HS-27A (cell line): ENCODE measurements at regions not wholly inside any gene's neighbourhood (a gene's known extent, or its start where the extent isn't known, plus 50 kb on each side); places are given as distances from the start of the nearest gene placed in this dataset.
"Not testable (repeated sequence)": the region's sequence is repeated elsewhere in the genome, so short reads cannot be mapped to it uniquely, and the experiment has no call there.

Experiments used
- DNase-seq: peaks from one replicate; pipeline ENCODE4 v3.0.0-alpha.2; 2012; ENCODE audit warnings: low read depth, missing footprints

DNA sequence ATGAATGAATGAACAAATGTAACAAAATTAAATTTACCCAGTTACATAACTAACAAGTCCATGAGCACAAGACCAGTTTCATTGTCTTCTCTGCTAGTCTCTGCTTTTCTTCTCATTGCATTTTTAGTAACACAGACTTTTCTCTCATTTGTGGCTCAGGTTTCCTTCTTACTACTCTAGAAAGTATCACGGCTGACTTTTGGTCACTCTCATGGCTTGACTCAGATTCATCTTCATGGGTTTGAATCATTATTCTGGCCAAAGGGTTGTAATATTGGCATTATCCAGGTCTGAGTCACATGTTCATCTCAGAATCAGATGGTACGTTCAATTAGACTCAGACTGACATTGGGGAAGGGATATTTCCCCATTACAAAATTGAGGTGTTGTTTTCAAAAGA is 121.5 kb upstream of the SATB1 start:
- no peak for DNase-seq

DNA sequence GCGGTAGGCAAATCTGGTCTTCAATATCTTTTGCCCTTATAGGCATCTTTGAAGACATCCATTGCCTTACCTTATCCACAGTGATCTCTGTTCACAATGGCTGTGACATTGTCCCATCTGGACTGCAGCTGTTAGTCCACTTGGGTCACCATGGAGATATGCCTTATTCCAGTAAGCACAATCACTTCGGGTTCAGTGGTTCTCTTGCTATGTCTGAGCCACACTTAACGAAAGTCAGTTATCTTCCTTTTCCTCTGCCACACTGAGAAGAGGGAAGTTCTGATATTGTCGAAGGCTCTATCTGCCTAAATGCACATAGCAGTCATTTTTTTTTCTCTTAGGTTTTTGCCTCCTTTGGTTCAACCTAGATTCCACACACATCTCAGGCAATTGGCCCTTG is 119.0 kb upstream of the SATB1 start:
- no peak for DNase-seq

DNA sequence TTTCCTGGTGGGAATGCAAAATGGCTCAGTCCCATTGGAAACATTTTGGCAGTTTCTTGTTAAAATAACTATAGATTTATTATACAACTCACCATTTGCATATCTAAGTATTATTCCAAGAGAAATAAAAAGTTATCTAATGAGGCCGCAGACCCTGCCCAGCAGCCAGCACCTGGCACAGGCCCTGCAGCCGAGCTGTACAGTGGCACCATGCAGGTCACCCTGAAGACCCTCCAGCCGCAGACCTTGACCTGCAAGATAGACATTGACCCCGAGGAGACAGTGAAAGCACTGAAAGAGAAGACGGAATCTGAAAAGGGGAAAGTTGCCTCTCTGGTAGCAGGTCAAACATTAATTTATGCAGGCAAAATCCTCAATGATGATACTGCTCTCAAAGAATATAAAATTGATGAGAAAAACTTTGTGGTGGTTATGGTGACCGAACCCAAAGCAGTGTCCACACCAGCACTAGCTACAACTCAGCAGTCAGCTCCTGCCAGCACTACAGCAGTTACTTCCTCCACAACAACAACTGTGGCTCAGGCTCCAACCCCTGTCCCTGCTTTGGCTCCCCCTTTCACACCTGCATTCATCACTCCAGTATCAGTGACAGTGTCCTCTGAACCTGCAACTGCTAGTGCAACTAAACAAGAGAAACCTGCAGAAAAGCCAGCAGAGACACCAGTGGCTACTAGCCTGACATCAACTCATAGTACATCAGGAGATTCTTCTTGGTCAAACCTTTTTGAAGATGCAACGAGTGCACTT is 113.5 kb upstream of the SATB1 start:
- DNase-seq: no peak

DNA sequence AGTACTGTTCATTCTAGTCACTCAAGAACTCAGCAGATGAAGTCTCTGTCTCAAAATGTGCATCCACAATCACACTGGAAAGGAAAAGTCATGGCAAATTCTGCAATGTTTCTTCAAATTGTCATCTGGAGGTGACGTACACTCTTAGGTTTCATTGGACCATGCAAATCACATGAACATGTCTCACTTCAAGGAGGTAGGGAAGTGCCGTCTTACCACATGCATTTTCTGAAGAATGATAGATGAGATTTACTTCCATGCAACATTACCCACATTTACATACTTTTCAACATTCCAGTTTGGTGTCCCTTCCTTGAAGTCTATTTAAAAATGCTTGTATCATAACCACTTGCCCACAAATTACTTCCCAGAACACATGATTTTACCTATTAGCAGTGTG is 107.9 kb upstream of the SATB1 start:
- no peak for DNase-seq

DNA sequence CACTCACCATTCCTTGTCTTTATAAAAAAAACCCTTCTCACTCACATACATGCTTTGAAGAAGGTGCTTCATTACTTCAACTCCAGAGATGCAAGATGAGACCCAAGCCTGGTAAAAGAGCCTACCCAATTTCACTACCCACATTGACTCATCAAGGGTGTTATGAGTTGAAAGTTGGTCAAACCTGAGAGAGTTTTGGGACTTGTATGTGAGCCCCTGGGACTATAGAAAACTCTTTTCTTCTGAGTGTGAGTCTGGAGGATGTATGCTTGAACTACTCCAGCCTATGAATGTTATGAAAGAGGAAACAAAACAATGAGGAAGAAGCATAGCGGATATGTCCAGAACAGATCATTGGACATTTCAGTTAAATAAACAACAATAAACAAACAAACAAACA is 106.5 kb upstream of the SATB1 start:
- no peak for DNase-seq

DNA sequence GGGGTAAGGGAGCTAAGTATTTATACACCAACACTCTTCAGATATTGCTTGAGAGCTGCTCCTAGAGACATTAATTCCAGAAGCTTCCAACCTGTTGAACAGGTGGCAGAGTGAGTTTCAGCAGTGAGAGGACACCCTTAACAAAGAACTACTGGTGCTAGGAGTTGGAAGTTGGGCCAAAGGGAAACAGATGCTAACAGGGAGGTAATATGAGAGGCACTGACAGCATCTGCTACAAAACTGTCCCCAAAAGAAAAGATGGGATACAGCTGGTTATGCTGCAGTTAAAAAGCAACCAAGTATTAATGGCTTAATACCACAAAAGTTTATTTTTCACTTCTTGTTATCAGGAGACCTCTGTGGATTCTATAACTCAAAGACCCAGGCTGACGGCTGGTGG is 104.5 kb upstream of the SATB1 start:
- no peak for DNase-seq

DNA sequence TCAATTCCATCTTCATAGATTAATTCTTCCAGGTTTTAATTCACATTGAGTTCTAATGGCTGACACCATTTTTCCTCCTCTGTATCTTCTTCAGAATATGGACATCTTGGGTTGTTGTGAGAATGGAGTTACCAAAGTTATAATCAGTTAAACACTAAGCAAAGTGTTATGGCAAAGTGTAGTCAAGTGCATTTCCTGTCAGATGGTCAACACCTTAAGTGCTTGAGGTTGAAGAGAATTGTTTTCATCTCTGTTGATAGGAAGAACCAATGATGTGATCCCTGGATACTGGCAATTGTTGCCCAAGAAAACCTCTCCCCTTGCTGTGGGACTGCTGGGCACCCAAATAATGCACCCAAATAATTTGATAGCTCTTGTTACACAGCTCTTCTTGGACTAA is 102.6 kb upstream of the SATB1 start:
- DNase-seq: no peak

DNA sequence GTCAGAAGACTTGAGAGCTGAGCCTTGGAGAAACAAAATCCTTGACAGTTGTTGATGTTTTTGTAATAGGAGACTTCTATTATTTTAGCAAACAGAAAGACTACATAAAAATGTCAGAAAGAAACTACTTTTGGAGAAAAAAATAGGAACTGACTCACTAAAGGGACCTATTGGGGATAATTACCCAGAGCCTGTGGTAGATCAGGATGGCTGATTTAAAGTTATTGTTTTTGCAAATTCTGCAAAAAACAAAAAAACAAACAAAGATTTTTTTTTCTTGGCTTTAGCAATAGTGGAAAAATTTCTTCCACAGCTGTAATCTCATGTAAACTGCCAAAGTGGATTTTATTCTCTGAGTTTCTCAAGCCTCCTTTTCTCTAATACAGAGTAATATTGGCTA is 101.5 kb upstream of the SATB1 start:
- DNase-seq: no peak

DNA sequence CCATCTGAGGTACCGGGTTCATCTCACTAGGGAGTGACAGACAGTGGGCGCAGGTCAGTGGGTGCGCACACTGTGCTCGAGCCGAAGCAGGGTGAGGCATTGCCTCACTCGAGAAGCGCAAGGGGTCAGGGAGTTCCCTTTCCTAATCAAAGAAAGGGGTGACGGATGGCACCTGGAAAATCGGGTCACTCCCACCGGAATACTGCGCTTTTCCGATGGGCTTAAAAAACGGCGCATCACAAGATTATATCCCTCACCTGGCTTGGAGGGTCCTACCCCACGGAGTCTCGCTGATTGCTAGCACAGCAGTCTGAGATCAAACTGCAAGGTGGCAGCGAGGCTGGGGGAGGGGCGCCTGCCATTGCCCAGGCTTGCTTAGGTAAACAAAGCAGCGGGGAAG is 91.0 kb upstream of the SATB1 start:
- DNase-seq: not testable (repeated sequence)

DNA sequence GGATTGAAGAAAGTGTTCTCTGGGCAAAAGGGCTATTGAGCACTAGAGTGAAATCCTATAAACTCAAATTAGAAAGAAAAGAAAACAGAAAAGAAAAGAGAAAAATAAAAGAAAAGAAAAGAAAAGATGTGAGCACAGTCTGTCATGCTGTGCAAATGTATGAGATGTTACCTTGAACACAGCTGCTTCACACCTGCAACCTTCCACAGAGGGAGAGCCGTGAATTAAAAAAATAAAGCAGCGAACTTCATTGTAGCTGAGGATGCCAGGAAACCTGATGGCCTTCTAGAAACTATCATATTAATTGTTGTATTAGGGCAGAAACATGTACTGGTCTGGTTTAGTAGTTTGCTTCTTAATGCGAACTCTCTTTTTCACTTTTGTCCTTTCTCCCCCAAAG is 88.0 kb upstream of the SATB1 start:
- DNase-seq: no peak

DNA sequence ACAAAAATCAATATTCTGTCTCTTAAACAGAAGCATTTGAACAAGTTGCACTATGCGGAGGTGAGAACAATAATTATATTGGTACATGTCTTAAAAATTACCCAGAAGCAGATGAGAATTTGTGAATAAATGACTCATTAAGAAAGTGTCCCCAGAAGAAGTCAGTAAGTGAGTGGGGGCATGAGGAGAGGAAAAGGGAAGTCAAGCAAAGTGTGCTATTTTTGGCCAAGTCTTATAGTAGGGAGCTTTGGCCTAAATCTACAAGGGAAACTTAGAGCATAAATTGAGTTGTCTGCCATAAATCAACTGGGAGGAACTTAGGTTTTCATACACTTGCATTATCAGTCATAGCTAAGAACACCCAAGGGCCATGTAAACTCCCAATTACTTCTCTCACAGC is 86.9 kb upstream of the SATB1 start:
- DNase-seq: no peak

DNA sequence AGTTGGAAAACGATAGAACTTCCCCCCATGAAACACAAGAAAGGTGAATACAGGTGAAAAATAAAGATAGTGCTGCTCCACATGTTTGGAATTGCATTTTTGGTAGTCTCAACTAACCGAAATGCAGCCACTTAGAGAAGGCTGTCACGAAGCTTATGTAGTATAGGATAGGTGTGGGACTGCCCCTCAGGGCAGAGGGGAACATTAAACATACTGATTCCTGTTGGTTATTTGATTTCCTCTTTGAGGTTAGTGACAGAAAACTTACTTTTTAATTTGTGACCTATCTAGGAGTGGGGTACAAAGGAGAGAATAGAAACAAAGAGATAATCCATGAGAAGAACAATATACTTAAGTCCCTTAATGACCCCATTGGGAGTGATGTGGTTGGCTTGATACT is 85.8 kb upstream of the SATB1 start:
- no peak for DNase-seq

DNA sequence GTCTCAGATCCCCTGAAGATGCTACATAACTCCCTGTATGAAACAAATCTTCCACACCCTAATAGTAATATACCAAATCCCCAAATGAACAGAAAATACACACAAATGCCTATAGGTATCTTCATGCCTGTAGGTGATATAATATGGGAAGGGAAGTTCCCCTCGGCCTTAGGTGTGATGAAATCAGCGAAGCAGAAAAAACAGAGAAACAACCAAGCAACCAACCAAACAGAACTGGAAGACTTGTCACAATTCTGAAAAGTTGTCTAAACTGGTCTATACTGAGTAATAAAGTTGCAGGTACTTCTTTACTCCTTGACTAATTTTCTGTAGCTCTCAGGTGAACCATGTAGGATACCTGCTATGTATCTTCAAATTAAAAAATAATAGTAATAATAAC is 82.2 kb upstream of the SATB1 start:
- DNase-seq: no peak

DNA sequence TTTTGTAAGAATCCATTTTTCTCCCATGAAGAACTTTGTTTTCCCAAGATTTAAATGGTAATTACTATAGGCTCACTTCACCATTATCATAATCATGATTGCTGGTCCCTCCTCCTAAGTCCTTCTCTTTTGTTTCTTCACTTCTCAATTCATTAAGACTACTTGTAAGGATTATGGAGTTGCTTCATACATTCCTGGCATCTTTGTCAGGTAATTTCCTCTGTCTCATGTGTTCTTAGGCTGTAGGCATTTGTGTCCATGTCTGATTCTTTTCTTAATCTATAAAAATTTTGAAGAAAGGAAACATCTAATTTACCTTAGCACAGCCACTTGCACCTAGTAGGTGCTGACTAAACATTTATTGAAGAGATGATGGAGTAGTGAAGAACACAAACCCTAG is 79.9 kb upstream of the SATB1 start:
- no peak for DNase-seq

DNA sequence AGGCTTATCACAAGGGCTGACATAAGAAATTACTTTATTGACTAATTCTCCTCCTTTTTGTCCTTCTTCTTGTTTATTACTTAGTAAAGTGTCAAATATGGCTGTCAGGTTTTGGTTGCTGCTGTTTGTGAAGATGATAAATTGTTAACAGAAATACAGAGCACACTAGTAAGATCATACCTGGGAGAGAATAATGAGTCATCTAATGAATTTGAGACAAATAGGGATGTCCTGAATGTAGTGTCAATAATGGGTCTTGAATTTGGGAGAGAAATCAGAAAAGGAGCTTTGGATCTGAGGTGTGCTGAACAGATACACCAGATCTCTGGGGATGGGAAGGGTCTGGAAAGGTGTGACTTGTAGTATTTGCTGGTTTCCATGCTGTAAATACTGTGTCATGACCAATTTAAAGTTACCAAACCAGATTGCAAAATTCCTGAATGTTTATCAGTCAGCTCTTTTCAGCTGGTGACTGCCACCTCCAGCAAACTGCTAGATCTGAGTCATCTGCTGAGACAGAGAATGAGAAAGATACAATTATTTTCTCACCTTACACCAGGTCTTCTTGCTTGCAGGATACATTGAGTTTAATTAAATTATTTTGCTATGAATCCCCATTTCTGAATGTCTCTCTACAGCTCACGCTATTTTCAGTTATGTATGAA is 76.7 kb upstream of the SATB1 start:
- DNase-seq: no peak

DNA sequence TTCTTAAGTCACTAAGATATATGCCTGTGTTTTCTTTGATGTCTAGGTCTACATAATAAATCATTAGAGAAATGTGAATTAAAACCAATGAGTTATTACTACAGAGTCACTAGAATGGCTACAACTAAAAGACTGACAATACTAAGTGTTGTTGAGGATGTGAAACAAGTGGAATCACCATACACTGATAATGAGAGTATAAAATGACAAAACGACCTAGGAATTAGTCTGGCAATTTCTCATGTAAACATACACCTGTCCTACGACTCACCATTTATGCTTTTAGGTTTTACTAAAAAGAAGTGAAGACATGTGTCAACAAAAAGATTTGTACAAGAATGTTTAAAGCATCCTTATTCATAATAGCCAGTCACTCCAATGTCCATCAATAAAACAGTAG is 75.2 kb upstream of the SATB1 start:
- DNase-seq: no peak

DNA sequence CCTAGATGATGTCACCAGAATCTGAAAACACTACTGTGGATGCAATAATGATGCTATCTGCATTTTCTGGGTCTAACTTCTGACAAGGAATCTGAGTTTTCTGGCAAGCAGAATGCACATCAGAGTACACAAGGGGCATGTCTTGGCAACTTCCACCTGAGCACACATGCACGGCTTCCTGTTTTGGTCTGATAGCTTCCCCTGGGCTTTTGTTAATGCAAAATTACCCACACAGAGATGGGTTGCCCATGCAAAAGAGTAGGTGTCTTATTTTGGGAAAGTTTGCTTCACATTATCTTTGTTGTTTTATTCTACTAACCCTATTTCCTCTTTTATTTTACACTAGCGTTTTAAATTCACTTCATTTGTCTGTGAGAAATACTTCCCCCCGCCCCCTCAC is 74.2 kb upstream of the SATB1 start:
- no peak for DNase-seq

DNA sequence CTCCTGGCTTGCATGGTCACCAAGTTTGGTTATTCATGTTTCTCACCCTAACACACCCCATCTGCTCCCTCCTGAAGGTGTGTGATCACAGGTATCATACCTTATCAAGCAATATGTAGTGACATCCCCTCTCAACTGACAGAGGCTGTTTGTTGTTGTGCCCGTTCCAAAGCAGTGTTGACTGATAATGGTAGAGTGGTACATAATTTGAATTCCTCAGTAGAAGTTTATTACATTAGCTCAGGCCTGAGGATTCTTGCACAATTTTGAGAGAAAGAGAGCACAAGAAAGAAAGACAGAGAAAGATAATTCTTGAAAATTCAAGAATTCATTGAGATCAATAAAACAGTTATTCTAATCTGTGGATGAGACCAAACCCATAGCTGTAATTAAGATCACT is 69.1 kb upstream of the SATB1 start:
- no peak for DNase-seq

DNA sequence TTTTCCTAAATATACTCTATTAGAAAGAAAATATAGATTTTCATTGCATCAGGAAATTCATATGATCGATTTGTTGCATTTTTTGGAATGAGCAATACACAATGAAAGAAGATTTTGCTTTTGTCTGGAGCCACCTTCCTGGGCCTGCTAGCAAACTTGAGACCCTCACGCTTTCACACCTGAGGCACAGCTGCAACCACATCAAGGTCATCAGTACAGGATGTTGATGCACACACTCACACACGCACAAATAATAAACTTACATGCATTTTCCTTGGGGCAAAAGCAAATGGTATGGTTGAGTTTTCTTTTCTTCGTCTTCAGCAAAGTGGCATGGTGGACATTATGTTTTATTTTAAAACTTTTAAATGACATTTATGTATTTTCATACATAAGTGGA is 64.8 kb upstream of the SATB1 start:
- no peak for DNase-seq

DNA sequence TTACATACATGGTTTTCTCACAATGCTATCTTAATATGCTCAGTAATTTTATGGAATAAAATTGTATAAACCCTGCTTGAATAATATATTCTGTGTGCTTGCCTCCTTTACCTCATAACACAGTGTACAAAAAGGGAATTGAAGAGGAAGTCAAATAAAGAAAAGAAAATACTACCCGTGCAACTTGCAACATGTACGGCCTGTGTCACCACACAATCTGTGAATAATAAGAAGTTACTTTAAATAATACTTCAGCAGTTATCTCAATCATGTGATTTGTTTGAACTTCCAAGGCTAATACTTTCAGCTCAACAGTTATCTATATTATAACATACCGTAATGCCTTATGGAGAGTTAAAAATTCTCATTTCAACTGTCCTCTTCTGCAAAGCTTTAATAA is 58.1 kb upstream of the SATB1 start:
- no peak for DNase-seq

DNA sequence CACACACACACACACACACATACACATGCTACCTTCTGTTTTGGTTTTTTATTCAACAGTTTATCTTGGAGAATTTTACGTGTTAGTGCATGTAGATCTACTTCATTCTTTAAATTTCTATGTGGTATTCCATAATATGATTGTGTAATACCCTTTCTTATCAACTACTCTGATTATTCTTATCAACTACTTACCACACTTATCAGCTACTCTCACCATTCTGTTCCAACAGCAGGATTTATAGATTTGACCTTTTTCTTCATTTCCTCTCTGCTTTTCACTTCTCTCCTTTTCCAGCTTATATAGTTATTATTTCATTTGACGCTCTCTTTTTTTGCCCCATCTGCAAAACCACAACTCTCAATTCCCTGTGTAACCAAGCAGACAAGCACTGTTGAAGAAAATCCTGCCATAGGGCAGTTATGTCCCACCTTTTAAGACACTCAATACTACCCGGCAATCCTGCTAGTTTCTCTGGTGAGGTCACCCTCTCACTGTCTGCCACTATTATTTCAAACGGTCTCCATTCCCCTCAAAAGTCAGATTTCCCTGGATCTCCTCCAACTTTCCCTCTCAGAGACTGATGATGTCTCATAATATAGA is 56.9 kb upstream of the SATB1 start:
- no peak for DNase-seq

DNA sequence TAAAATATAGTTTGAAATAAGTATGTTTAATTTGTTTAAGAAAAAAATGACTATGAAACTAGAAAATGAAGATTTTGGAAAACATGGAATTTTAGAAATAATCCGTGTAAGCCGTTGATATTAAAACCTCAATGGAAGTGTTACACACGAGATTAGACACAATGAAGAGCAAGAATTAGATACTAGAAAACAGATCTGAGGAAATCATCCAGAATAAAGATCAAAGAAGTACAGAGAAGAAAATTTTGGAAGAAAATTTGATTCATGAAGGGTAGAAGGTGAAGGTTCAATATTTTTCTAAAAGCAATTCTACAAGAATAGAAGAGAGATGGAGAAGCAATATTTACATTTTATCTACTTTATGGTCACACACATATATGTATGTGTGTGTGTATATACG is 52.5 kb upstream of the SATB1 start:
- no peak for DNase-seq
